ENCODE measurements at regions not wholly inside any gene's neighbourhood (a gene's known extent, or its start where the extent isn't known, plus 50 kb on each side); places are given as distances from the start of the nearest gene placed in this dataset.
"Not testable (repeated sequence)": the region's sequence is repeated elsewhere in the genome, so short reads cannot be mapped to it uniquely, and the experiment has no call there.

DNA sequence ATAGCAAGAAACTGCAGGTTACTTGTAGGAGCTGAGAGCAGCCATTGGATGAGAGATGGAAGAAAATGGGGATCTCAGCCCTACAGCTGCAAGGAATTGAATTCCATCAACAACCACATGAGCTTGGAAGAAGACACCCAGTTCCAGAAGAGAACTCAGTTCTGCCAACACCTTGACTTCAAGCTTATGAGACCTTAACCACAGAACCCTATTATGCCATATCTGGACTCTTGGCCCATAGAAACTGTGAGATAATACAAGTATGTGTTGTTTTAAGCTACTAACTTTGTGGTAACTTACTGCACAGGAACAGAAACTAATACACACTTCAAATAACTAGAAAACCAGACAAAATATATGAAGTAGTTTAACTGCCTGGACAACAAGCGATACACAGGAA, 212.4 kb upstream of the CACNA2D1 start:
- TF ChIP-seq EZH2 (IDR thresholded peaks at IDR 0.05; ENCODE audit: low read length, missing control alignments): no peak
- TF ChIP-seq, protein P1, sequence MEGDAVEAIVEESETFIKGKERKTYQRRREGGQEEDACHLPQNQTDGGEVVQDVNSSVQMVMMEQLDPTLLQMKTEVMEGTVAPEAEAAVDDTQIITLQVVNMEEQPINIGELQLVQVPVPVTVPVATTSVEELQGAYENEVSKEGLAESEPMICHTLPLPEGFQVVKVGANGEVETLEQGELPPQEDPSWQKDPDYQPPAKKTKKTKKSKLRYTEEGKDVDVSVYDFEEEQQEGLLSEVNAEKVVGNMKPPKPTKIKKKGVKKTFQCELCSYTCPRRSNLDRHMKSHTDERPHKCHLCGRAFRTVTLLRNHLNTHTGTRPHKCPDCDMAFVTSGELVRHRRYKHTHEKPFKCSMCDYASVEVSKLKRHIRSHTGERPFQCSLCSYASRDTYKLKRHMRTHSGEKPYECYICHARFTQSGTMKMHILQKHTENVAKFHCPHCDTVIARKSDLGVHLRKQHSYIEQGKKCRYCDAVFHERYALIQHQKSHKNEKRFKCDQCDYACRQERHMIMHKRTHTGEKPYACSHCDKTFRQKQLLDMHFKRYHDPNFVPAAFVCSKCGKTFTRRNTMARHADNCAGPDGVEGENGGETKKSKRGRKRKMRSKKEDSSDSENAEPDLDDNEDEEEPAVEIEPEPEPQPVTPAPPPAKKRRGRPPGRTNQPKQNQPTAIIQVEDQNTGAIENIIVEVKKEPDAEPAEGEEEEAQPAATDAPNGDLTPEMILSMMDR (conservative IDR thresholded peaks at IDR 0.05 in 1 of 2, IDR thresholded peaks at IDR 0.05 in 1 of 2; ENCODE audit: low read depth in 1 of 2, low read length in 2 of 2): no peak
- Histone ChIP-seq H4K20me1 (ENCODE audit: control insufficient read depth, extremely low read depth, insufficient read depth, low read length) (no peaks in the 10 kb centered on the region), H2AFZ (ENCODE audit: low read length) (no peak overlapping the region), H3K9ac (ENCODE audit: insufficient read depth, low read length) (no peak overlapping the region), H3K4me2 (ENCODE audit: extremely low read depth, insufficient read depth, low read length) (no peak overlapping the region), H3K36me3 (ENCODE audit: control insufficient read depth, insufficient read depth, low read length) (no peaks in the 10 kb centered on the region), H3K9me3 (ENCODE audit: control insufficient read depth, insufficient read depth, low read depth, low read length) (no peaks in the 10 kb centered on the region), H3K27me3 (ENCODE audit: control insufficient read depth, insufficient read depth, low read length) (no peaks in the 10 kb centered on the region), H3K27ac (ENCODE audit: insufficient read depth, low read length) (no peak overlapping the region), H3K4me1 (ENCODE audit: control insufficient read depth, extremely low read depth, insufficient read depth, low read length) (no peaks in the 10 kb centered on the region), H3K79me2 (ENCODE audit: control insufficient read depth, insufficient read depth, low read length) (no peaks in the 10 kb centered on the region), H3K4me3 (replicated peaks in 1 of 4; ENCODE audit: control extremely low read depth in 1 of 4, insufficient read depth in 1 of 4, low read depth in 3 of 4, low read length in 4 of 4) (no peak overlapping the region)
- DNase-seq (ENCODE audit: low read depth in 2 of 2): peak in 1 of 2 donors; percentile 58

GRCh38 chr7:82650095-82650494, 206.5 kb upstream of the CACNA2D1 start:
- not testable (repeated sequence) for H2AFZ ChIP-seq (ENCODE audit: low read length); H3K4me2 ChIP-seq (ENCODE audit: extremely low read depth, insufficient read depth, low read length); H3K27me3 ChIP-seq (ENCODE audit: control insufficient read depth, insufficient read depth, low read length); DNase-seq (ENCODE audit: low read depth in 2 of 2); H3K4me3 ChIP-seq (replicated peaks in 1 of 4; ENCODE audit: control extremely low read depth in 1 of 4, insufficient read depth in 1 of 4, low read depth in 3 of 4, low read length in 4 of 4); H3K4me1 ChIP-seq (ENCODE audit: control insufficient read depth, extremely low read depth, insufficient read depth, low read length); H3K9me3 ChIP-seq (ENCODE audit: control insufficient read depth, insufficient read depth, low read depth, low read length); H3K27ac ChIP-seq (ENCODE audit: insufficient read depth, low read length); H3K9ac ChIP-seq (ENCODE audit: insufficient read depth, low read length); H4K20me1 ChIP-seq (ENCODE audit: control insufficient read depth, extremely low read depth, insufficient read depth, low read length); H3K36me3 ChIP-seq (ENCODE audit: control insufficient read depth, insufficient read depth, low read length); H3K79me2 ChIP-seq (ENCODE audit: control insufficient read depth, insufficient read depth, low read length)

DNA sequence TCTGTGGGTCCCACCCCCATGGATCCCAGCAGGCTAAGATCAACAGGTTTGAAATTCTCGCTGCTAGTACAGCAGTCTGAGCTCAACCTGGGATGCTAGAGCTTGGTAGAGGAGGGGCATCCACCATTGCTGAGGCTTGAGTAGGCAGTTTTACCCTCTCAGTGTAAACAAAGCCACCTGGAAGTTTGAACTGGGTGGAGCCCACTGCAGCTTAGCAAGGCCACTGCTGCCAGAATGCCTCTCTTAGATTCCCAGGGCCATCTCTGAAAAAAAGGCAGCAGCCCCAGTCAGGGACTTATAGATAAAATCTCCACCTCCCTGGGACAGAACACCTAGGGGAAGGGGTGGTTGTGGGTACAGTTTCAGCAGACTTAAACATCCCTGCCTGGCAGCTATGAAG, 190.0 kb upstream of the CACNA2D1 start:
- no peaks in the 10 kb centered on the region for H3K79me2 ChIP-seq (ENCODE audit: control insufficient read depth, insufficient read depth, low read length)
- no peaks in the 10 kb centered on the region for H4K20me1 ChIP-seq (ENCODE audit: control insufficient read depth, extremely low read depth, insufficient read depth, low read length)
- TF ChIP-seq EZH2 (IDR thresholded peaks at IDR 0.05; ENCODE audit: low read length, missing control alignments): no peak
- TF ChIP-seq, protein P1 (conservative IDR thresholded peaks at IDR 0.05 in 1 of 2, IDR thresholded peaks at IDR 0.05 in 1 of 2; ENCODE audit: low read depth in 1 of 2, low read length in 2 of 2): no peak
- DNase-seq (ENCODE audit: low read depth in 2 of 2): no peak
- H3K4me3 ChIP-seq (replicated peaks in 1 of 4; ENCODE audit: control extremely low read depth in 1 of 4, insufficient read depth in 1 of 4, low read depth in 3 of 4, low read length in 4 of 4): no peak overlapping the region
- no peak overlapping the region for H3K9ac ChIP-seq (ENCODE audit: insufficient read depth, low read length)
- no peaks in the 10 kb centered on the region for H3K4me1 ChIP-seq (ENCODE audit: control insufficient read depth, extremely low read depth, insufficient read depth, low read length)
- H3K27ac ChIP-seq (ENCODE audit: insufficient read depth, low read length): no peak overlapping the region
- no peaks in the 10 kb centered on the region for H3K27me3 ChIP-seq (ENCODE audit: control insufficient read depth, insufficient read depth, low read length)
- H3K9me3 ChIP-seq (ENCODE audit: control insufficient read depth, insufficient read depth, low read depth, low read length): no peaks in the 10 kb centered on the region
- no peak overlapping the region for H3K4me2 ChIP-seq (ENCODE audit: extremely low read depth, insufficient read depth, low read length)
- no peaks in the 10 kb centered on the region for H3K36me3 ChIP-seq (ENCODE audit: control insufficient read depth, insufficient read depth, low read length)
- no peak overlapping the region for H2AFZ ChIP-seq (ENCODE audit: low read length)

Measured in fibroblast of lung (primary cell).